CD4-positive, alpha-beta T cell treated with Interferon gamma for 1 hour (primary cell): ENCODE measurements at regions not wholly inside any gene's neighbourhood (a gene's known extent, or its start where the extent isn't known, plus 50 kb on each side); places are given as distances from the start of the nearest gene placed in this dataset.

Experiments used
- DNase-seq: peaks from one replicate; pipeline ENCODE4 v3.0.0-alpha.2; 2020

- no peak for DNase-seq
Observed at GRCh38 chr16:66133643-66134338, 232.7 kb upstream of the CDH5 start.

GRCh38 chr16:66131895-66132294 lies 234.6 kb upstream of the CDH5 start:
- no peak for DNase-seq

- DNase-seq, result no peak
Observed at GRCh38 chr16:66131156-66131807, 235.2 kb upstream of the CDH5 start.

DNA sequence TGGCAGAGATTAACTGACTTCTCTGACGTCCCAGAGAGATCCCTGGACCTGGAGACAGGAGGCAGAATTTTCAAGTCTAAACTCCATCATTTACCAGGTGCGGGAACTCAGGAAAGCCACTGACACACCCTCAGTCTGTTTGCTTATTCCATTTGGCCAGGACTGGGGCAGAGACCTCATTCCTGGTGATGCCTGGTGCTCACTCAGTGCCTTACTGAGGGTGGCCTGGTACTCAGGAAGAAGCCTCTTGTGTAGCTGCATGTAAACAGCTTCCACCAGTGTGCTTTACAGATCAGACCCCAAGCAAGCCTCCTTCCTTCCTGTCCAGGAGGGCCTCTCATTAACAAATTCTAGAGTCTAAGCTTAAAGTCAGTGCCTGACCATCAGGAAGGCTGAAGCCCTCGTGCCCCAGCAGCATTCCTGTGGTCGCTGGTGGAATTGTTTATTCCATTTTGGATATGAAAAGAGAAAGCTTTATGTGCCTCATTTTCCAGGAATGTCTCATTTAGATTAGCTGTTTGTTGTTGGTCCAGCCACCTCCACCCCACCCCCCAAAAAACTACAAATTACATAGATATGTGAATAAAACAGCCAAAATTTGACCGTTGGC lies 236.1 kb upstream of the CDH5 start:
- DNase-seq, result no peak

GRCh38 chr16:66129196-66129595 lies 237.3 kb upstream of the CDH5 start:
- no peak for DNase-seq

DNA sequence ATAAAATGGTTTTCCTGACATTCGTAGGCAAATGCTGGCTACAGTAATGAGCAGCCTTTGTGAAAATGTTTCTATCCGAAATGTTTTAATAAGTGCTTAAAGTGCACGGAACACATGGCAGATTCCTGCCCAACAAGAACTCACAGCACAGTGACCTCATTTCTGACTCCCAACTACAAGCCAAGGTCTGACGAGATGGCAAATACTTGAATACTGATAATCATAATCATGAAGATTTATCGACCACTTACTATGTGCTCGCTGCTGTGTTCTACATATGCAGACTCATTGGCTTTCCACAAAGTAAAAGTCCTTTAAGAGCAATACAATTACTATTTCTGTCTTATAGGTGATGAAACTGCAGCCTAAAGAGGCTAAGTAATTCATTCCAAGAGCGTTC lies 238.1 kb upstream of the CDH5 start:
- no peak for DNase-seq

DNA sequence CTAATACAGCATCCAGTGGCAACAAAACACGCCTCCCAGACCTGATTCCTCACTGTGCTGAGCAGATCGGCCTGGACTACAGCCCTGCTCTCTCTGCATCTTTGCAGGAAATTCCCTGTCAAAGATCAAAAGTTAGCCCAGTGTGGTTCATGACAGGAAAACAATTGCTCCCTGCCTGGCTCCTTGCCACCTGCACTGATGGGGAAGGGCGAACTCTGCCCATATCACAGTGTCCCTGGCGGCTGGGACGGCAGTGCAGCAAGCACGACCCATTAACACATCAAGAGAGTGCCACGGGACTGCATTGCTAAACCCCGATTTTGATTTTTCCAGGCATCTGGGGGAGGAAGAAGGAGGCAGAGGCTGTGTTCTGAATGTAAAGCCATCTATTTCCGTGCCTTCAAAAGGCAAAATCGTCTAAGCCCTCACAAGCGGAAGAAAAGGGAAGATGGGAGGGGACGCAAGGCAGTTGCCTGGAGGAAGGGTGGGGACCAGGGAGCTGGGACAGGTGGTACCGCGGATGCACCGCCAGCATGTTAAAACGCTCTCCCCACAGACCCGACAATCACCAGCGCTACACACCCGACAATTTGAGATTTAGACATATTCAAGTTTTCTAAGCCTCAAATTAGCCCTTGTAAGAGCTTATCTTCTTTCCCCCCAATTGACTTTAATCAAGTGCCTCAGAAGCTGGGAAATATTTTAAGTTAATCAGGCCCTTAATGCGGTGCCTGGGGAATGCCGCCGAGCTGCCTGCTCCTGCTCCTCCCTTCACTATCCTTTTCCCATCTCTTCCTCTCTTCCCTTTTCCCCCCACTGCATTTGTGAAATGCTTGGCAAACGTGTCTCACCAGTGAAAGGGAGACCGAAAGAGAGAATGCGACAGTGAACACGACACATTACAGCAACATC lies 238.8 kb upstream of the CDH5 start:
- DNase-seq, result no peak

DNA sequence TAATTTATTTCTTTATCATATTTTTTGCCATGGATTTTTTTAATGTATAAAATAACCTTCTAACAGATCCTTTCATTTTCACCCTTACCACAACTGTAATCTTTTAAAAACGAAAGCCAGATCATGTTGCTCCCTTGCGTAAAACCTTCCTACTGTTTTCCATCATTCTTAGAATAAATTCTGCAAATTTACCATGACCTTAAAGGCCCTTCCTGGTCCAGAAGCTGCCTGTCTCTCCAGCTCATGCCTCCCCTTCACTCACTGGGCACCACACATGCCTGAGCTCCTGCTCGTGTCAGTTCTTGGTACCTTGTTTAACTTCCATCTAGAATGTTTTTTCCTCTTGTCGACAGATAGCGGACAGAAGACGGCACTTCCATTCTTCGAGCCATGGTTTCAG lies 245.0 kb upstream of the CDH5 start:
- no peak for DNase-seq

GRCh38 chr16:66120656-66121055 lies 245.8 kb upstream of the CDH5 start:
- no peak for DNase-seq

- no peak for DNase-seq
Observed at GRCh38 chr16:66116163-66117002, 250.1 kb upstream of the CDH5 start.

GRCh38 chr16:66115373-66115772 lies 251.1 kb upstream of the CDH5 start:
- no peak for DNase-seq

DNA sequence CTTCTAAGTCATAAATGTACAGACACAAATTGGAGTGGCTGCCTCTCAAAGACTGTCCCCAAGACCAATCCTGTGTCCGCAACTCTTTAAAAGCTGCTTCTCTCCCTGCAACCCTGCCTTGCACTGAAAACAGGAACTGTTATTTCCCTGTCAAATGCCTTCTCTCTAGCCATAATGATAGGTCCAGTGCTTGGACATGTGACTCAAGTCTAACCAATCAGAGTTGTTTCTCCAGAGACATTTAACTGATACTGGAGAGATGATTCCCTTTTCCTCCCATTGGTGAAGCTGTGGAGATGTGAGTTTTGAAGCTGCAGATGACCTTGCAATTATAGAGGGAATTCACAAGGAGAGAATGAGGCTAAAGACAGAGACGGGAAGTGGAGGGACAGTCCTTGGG lies 253.3 kb upstream of the CDH5 start:
- no peak for DNase-seq

DNA sequence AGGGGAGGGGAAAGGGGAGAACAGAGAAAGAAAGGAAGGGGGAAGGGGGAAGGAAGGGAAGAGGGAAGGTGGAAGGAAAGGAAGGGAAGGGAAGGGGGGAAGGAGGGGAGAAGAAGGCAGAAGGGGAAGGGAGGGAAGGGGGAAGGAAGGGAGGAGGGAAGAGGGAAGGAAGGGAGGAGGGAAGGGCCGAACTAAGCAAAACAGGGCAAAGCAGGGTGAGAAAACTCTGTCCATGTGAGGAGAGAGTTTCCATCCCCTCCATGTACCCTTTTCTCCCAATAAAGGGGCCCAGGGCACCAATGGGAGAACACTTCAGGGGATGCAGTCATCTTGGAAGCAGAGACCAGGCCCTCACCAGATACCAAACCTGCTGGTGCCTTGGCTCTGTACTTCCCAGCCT lies 256.8 kb upstream of the CDH5 start:
- DNase-seq, result no peak

DNA sequence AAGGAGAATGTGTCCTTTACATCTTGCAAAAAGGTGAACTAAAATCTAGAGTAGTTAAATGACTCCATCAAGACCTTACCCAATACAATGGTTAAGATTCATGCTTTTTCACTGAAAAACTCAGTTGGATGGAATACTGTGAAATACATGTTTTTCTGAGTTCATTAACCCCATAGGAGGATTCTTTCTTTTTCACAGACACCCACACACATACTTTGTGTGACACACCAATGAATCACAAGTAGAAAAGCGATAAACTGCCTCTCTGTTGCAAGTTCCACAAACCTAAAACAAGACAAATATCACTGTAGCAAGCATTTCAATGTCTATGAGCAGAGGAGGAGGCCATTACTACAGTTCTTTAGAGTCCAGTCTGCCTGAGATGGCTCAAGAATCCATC lies 258.8 kb upstream of the CDH5 start:
- DNase-seq, result no peak

DNA sequence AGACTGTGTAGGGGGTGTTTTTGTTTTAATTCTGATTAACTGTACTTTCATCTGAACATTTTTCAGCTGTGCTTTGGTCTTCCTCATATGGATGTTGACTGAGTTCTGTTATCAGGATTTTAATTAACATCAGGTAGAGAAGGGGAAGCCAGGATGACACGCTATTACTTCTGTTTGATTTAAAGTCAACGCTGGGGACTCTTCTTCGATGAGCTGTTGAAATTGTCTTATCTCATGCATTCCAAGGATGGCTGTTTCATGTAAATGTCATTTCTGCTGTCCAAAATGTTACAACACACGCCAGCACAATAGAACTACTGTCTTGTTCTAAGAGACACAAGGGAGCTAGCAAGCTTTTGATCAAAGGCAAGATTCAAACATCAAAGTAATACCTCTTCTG lies 263.3 kb upstream of the CDH5 start:
- DNase-seq, result no peak

GRCh38 chr16:66099306-66099705 lies 267.2 kb upstream of the CDH5 start:
- no peak for DNase-seq

- no peak for DNase-seq
Observed at GRCh38 chr16:66097751-66098150, 268.7 kb upstream of the CDH5 start.

GRCh38 chr16:66095676-66096075 lies 270.8 kb upstream of the CDH5 start:
- DNase-seq, result no peak

DNA sequence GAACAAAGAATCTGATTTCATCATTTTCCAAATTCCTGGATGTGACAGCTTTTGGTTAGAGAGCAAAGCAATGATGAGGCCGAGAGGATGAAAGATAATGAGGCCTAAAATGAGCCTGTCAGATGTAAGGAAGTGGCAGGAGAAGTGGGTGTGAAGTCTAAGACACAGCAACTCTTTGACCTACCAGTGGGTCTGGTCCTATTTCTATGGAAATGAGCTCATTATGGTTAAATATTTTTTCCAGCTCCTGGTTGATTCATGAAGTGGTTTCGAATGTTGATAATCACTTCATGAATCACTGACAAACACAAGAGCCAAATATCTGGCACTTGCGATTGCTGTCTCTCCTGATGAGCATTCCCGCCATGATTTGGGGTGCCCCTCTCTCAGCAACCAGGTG lies 273.3 kb upstream of the CDH5 start:
- no peak for DNase-seq

- DNase-seq, result no peak
Observed at GRCh38 chr16:66091471-66091891, 275.0 kb upstream of the CDH5 start.

DNA sequence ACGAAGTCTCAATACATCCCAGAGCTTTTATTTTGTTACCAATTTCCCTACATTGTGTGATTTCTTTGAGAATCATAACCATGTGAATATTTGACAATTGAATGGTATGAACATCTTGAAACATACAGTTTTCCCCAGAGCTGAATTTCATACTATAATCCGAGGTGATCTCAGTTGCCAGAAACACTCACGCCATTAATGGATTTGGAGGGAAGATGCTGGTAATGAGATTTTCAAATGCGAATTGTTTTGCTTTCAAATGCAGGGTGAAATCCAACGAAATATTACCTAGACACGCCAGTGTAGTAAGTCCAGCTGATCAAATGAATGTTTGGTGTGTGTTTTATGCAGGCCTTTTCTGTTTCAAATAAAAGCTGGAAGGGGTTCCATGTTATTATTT lies 277.8 kb upstream of the CDH5 start:
- no peak for DNase-seq

GRCh38 chr16:66087308-66087707 lies 279.2 kb upstream of the CDH5 start:
- no peak for DNase-seq

DNA sequence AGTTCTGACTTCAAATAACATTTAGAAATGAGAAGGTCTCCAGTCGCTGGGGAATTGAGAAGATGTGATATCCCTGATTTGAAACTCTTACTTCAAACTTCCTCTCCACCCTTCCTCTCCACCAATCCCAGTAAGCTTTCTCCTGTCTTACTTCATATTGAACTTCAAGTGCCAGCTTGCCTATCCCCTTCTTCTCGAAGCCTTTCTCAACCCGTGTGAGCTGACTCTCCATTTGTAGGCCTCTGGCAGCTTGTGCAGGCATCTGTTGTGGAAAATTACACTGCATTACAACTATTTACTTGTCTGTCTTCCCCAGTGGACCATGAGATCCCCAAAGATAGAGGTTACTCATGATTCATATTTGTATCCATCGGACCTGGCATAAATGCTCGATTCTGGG lies 280.8 kb upstream of the CDH5 start:
- no peak for DNase-seq
